ENCODE measurements at regions not wholly inside any gene's neighbourhood (a gene's known extent, or its start where the extent isn't known, plus 50 kb on each side); places are given as distances from the start of the nearest gene placed in this dataset.

DNA sequence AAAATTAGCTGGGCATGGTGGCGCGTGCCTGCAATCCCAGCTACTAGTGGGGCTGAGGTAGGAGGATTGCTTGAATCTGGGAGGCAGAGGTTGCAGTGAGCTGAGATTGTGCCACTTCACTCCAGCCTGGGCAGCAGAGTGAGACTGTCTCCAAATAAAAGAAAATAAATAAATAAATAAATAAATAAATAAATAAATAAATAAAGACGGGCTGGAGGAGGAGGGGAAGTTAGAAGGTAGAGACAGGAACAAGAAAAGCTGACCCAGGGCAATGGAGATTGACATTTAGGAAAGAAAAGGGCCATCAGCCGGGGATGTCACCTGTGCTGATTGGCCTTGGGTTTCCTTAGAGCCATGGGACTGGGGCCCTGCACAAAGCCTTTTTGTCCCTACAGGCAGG, 153.7 kb upstream of the IGSF21 start:
- H3K9me3 Mint-ChIP-seq (ENCODE audit: low read depth): no peaks in the 10 kb centered on the region
- no peak for DNase-seq
- no peaks in the 10 kb centered on the region for H3K36me3 Mint-ChIP-seq
- H3K4me3 Mint-ChIP-seq: no peak overlapping the region
- H3K27ac Mint-ChIP-seq: no peak overlapping the region
- no peaks in the 10 kb centered on the region for H3K4me1 Mint-ChIP-seq
- CTCF ChIA-PET: no interaction called here
- no peaks in the 10 kb centered on the region for H3K27me3 Mint-ChIP-seq
- ATAC-seq: no peak

DNA sequence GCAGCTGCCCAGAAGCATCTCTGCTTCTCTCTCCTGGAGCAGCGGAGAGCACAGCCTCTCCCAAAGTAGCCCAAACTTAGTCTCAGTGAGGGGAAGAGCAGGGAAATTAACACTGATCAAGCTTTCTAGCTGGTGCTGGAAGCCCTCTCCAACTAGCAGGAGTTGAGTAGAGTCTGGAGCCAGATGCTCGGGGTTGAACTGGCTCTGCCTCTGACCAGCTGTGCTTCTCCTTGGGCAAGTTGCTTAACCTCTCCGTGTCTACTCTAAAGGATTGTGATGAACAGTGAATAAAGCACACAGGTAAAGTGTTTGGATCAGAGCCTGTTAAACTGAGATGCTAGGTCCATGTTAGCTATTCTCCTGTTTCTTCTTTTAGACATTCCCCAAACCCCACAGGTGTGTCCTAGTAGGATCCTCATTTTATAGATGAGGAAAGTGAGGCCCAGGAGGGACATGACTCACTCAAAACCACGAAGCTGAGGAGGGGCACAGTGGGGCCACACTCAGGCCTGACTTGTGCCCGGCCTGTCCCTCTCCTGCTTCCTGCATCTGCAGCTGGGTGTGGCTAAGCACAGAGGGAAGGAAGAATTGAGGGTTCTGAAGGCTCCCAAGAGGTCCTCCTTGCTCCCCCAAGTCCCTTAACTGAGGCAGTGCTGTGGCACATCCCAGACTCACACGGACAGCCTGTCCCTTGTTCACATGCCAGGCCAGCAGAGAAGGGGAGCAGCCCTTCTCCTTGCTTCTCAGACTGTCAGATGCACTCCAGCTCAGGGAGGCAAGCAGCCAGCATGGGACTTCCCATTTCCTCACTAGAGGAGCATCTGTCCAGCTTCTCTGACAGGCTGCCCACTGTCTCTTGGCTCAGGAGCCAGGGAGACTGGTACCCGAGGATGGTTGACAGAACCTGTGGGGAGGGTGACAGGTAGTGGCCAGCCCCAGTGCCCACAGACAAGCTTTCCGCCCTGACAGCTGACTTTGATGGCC, 152.0 kb upstream of the IGSF21 start:
- no peak overlapping the region for H3K27ac Mint-ChIP-seq
- ATAC-seq: no peak
- H3K36me3 Mint-ChIP-seq: no peaks in the 10 kb centered on the region
- no peak overlapping the region for H3K4me3 Mint-ChIP-seq
- DNase-seq: no peak
- H3K4me1 Mint-ChIP-seq: no peaks in the 10 kb centered on the region
- no peaks in the 10 kb centered on the region for H3K27me3 Mint-ChIP-seq
- CTCF ChIA-PET: no interaction called here
- no peaks in the 10 kb centered on the region for H3K9me3 Mint-ChIP-seq (ENCODE audit: low read depth)

DNA sequence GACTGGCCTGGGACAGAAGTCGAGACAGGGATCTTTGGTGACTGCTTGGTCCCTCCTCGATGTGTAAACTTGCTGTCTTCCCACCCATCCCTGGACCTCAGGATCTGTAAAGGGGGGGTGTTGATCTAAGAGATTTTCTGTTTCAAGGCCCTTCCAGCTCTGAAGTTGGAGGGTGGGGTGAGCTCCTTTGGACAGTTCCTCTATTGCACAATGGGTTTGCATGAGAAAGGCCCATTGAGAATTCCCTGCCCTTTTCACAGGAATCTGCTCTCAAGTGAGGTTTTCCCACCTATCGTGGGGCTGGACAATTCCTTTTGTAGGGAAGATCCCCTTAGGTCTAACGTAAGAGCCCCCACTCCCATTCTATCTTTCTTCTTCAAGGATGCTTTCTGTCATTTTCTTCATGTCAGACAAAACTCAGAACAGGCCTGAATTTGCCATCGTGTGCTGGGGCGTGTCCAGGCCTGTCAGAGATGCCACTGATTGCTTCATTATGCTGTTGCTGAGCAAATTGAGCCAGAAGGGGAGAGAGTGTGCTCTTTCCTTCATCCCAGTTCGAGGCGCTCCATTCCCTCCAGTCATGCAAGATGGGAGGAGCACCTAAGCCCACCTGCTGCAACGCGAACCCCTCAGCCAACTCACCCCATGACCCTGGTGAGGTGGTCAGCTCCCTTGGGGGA, 149.9 kb upstream of the IGSF21 start:
- no peak for DNase-seq
- Mint-ChIP-seq H3K27ac (no peak overlapping the region), H3K4me3 (no peak overlapping the region), H3K4me1 (no peaks in the 10 kb centered on the region), H3K27me3 (no peaks in the 10 kb centered on the region), H3K9me3 (ENCODE audit: low read depth) (no peaks in the 10 kb centered on the region), H3K36me3 (no peaks in the 10 kb centered on the region)
- CTCF ChIA-PET: no interaction called here
- ATAC-seq: no peak

DNA sequence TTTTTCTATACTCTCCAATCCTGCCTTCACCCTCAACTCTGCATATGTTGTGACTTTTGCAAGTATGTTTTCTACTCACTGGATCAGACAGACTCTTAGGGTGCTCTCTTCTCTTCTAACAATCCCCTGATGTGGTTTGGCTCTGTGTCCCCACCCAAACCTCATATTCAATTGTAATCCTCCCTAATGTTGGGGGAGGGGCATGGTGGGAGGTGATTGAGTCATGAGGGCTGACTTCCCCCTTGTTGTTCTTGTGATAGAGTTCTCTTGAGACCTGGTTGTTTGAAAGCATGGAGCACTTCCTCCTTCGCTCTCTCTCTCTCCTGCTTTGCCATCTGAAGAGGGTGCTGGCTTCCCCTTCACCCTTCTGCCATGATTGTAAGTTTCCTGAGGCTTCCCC, 148.9 kb upstream of the IGSF21 start:
- ATAC-seq (no peak), DNase-seq (no peak)
- H3K36me3 Mint-ChIP-seq: no peaks in the 10 kb centered on the region
- CTCF ChIA-PET: no interaction called here
- no peaks in the 10 kb centered on the region for H3K4me1 Mint-ChIP-seq
- no peak overlapping the region for H3K4me3 Mint-ChIP-seq
- no peaks in the 10 kb centered on the region for H3K9me3 Mint-ChIP-seq (ENCODE audit: low read depth)
- no peak overlapping the region for H3K27ac Mint-ChIP-seq
- no peaks in the 10 kb centered on the region for H3K27me3 Mint-ChIP-seq

DNA sequence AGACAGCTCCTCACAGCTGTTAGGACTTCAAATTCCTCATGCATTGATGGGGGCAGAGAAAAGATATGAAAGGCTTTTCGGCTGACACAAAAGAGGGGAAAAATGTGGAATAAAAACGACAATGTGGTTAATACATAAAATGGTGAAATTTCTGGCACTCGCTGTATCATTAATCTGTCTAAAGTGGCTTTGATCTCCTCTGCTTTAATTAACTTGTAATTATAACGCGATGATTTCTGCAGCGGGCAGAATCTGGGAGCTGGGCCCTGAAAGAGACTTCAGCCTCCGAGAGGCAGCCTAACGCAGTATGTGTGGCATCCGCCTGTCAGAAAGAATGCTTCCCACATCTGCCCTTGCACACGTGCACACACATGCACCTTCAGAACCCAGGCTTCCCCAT, 144.1 kb upstream of the IGSF21 start:
- no peaks in the 10 kb centered on the region for H3K9me3 Mint-ChIP-seq (ENCODE audit: low read depth)
- CTCF ChIA-PET: no interaction called here
- ATAC-seq: no peak

GRCh38 chr1:17965515-17966100, 142.0 kb upstream of the IGSF21 start:
- ATAC-seq: no peak
- Mint-ChIP-seq H3K4me3 (no peak overlapping the region), H3K4me1 (no peaks in the 10 kb centered on the region), H3K9me3 (ENCODE audit: low read depth) (no peaks in the 10 kb centered on the region), H3K27me3 (no peaks in the 10 kb centered on the region), H3K36me3 (no peaks in the 10 kb centered on the region), H3K27ac (no peak overlapping the region)
- DNase-seq: no peak
- CTCF ChIA-PET: no interaction called here

More for the DNA sequence above, 144.1 kb upstream of the IGSF21 start:
- Mint-ChIP-seq H3K36me3 (no peaks in the 10 kb centered on the region), H3K4me3 (no peak overlapping the region), H3K27me3 (no peaks in the 10 kb centered on the region), H3K4me1 (no peaks in the 10 kb centered on the region), H3K27ac (no peak overlapping the region)
- no peak for DNase-seq

DNA sequence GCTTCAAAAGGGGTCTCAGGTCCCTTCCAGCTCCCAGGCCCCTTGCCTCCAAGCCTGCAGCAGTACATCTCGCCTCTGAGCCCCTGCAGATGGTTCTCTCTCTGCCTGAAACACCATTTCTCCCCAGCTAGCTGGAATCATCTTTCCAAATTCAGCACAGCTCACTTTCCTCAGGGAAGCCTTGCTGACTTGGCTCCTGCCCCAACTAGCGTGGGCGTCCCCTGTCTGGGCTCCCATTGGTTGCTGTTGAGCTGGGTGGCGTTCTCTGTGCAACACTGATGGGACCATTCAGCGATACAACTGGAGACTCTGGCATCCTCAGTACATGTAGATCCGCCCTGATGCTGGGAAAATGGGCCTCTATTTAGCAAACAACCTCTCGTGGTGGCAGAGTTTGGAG, 141.3 kb upstream of the IGSF21 start:
- Mint-ChIP-seq H3K27me3 (no peaks in the 10 kb centered on the region), H3K27ac (no peak overlapping the region), H3K4me3 (no peak overlapping the region), H3K9me3 (ENCODE audit: low read depth) (no peaks in the 10 kb centered on the region), H3K36me3 (no peaks in the 10 kb centered on the region), H3K4me1 (no peaks in the 10 kb centered on the region)
- no peak for ATAC-seq
- CTCF ChIA-PET: no interaction called here
- no peak for DNase-seq

GRCh38 chr1:17967623-17968255, 139.9 kb upstream of the IGSF21 start:
- no peak for ATAC-seq
- Mint-ChIP-seq H3K27me3 (no peaks in the 10 kb centered on the region), H3K36me3 (no peaks in the 10 kb centered on the region), H3K4me1 (no peaks in the 10 kb centered on the region), H3K4me3 (no peak overlapping the region), H3K27ac (no peak overlapping the region), H3K9me3 (ENCODE audit: low read depth) (no peaks in the 10 kb centered on the region)
- CTCF ChIA-PET: no interaction called here
- DNase-seq: no peak

GRCh38 chr1:17970757-17971156, 136.8 kb upstream of the IGSF21 start:
- no peak for ATAC-seq
- Mint-ChIP-seq H3K4me1 (no peaks in the 10 kb centered on the region), H3K9me3 (ENCODE audit: low read depth) (no peaks in the 10 kb centered on the region), H3K4me3 (no peak overlapping the region), H3K36me3 (no peaks in the 10 kb centered on the region), H3K27ac (no peak overlapping the region), H3K27me3 (no peaks in the 10 kb centered on the region)
- no peak for DNase-seq
- CTCF ChIA-PET: no interaction called here

DNA sequence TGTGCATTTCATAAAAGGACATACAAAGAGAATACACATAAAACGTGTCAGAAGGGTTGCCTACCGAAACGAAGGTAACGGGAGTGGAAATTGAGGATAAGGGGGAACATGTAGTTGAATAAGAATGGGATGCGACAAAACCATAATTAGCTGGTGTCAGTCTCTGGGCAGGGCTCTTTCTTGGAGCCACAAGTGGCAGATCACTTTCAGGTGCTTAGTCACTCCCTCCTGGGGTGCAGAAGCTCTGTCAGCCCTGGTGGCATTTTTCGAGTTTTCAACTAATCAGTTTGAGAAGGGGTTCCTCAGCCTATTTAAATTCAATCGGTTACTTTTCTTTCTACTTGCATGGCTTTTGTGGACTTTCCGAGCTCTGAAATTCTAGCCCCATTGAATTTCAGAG, 133.9 kb upstream of the IGSF21 start:
- CTCF ChIA-PET: no interaction called here
- Mint-ChIP-seq H3K27me3 (no peaks in the 10 kb centered on the region), H3K4me3 (no peak overlapping the region), H3K27ac (no peak overlapping the region), H3K9me3 (ENCODE audit: low read depth) (no peaks in the 10 kb centered on the region), H3K4me1 (no peaks in the 10 kb centered on the region), H3K36me3 (no peaks in the 10 kb centered on the region)
- DNase-seq: no peak
- no peak for ATAC-seq

DNA sequence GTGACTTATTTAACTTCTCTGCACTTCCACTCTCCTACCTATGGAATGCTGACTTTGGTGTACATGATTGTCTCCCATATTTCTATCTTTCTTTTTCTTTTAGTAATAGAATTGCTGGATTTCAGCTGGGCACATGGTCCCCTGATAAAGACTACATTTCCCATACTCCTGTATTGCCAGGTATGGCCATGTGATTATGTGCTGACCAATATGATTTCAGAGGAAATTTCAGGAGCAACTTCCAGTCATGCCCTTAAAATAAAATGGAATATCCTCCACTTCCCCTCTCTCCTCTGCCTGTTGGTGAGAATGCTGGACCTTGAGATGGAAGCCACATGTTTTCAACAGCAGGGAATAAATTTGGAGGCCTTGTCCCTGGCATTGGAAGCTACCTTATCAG, 130.7 kb upstream of the IGSF21 start:
- ATAC-seq: no peak
- H3K27ac Mint-ChIP-seq: no peak overlapping the region
- no peaks in the 10 kb centered on the region for H3K4me1 Mint-ChIP-seq
- H3K4me3 Mint-ChIP-seq: no peak overlapping the region
- no peaks in the 10 kb centered on the region for H3K36me3 Mint-ChIP-seq
- no peak for DNase-seq
- CTCF ChIA-PET: no interaction called here
- no peaks in the 10 kb centered on the region for H3K27me3 Mint-ChIP-seq
- no peaks in the 10 kb centered on the region for H3K9me3 Mint-ChIP-seq (ENCODE audit: low read depth)

GRCh38 chr1:17978016-17978415, 129.6 kb upstream of the IGSF21 start:
- CTCF ChIA-PET: no interaction called here
- Mint-ChIP-seq H3K4me1 (no peaks in the 10 kb centered on the region), H3K36me3 (no peaks in the 10 kb centered on the region), H3K27ac (no peak overlapping the region), H3K4me3 (no peak overlapping the region), H3K9me3 (ENCODE audit: low read depth) (no peaks in the 10 kb centered on the region), H3K27me3 (no peaks in the 10 kb centered on the region)
- DNase-seq: no peak
- no peak for ATAC-seq

DNA sequence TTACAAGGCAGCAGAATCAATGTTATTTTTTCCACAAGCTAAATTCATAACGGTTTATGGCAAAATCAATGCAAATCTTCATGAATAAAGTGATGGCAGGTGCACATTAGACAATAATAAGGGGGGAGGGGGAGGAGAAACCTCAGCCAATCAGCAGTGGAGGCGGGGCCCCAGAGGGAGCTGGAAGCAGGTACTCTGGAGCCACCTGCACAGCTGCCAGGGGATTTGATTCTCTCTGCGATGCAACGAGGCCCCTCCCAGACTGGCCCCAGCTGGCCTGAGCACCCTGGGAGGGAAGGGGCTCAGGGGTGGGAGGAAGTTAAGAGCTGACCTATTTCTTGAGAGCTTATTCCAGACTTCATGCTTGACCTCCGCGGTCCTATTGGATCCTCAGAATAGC, 127.8 kb upstream of the IGSF21 start:
- Mint-ChIP-seq H3K9me3 (ENCODE audit: low read depth) (no peaks in the 10 kb centered on the region), H3K27me3 (no peaks in the 10 kb centered on the region), H3K4me1 (no peaks in the 10 kb centered on the region), H3K27ac (no peak overlapping the region), H3K36me3 (no peaks in the 10 kb centered on the region), H3K4me3 (no peak overlapping the region)
- DNase-seq: no peak
- CTCF ChIA-PET: no interaction called here
- no peak for ATAC-seq

DNA sequence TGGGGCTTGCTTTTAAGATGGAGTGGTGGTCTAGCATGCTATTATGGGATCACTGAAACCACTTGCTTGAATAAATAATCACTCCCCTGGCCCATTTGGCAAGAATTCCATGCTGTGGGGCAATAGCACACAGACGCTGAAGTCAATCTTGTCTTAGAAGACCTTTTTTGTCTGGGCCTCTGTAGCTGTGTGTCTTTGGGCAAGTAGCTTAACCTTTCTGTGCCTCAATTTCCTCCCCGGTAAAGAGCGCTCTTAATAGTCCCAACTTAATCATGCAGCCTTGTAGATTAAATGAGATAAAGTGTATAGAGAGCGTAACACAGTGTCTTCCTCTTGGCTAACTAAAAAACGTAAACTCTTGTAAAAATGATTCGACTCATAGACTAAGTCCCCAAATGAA, 125.4 kb upstream of the IGSF21 start:
- Mint-ChIP-seq H3K27me3 (no peaks in the 10 kb centered on the region), H3K4me1 (no peaks in the 10 kb centered on the region), H3K9me3 (ENCODE audit: low read depth) (no peaks in the 10 kb centered on the region), H3K4me3 (no peak overlapping the region), H3K36me3 (no peaks in the 10 kb centered on the region), H3K27ac (no peak overlapping the region)
- ATAC-seq (no peak), DNase-seq (no peak)
- CTCF ChIA-PET: no interaction called here
